OCI-LY1 (cell line): ENCODE measurements at regions not wholly inside any gene's neighbourhood (a gene's known extent, or its start where the extent isn't known, plus 50 kb on each side); places are given as distances from the start of the nearest gene placed in this dataset.

Experiments
- EZH2 ChIP-seq: fragments of 200-600 bp; sonication (generic), shearing (Covaris generic); IDR thresholded peaks from 2 replicates; pipeline ENCODE4 v1.8.0; 2017; ENCODE audit warnings: borderline replicate concordance, mixed run types, mild to moderate bottlenecking, antibody characterized with exemption, low read length, moderate library complexity, mixed read lengths
- TF ChIP-seq, protein P1 (sequence below): fragments of 200-600 bp; sonication (generic), shearing (Covaris generic); IDR thresholded peaks from 2 replicates; pipeline ENCODE4 v1.5.1; 2017; ENCODE audit warnings: mild to moderate bottlenecking, antibody characterized with exemption, low read length, moderate library complexity, mixed read lengths

DNA sequence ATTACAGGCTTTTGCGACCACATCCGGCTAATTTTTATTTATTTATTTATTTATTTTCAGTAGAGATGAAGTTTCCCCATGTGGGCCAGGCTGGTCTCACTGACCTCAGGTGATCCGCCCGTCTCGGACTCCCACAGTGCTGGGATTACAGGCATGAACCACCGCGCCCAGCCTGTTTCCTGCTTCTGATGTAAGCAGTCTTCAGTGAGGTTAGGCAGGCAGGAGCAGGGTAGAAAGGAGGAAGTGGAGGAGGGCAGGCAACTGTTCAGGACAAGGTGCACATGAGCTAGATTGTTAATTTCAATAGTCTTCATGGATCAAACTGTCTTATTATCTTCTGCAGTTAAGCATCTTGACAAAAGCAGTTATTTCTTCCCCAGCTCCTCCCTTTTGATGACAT, 605.0 kb downstream of the CCSER2 start:
- TF ChIP-seq, protein P1, sequence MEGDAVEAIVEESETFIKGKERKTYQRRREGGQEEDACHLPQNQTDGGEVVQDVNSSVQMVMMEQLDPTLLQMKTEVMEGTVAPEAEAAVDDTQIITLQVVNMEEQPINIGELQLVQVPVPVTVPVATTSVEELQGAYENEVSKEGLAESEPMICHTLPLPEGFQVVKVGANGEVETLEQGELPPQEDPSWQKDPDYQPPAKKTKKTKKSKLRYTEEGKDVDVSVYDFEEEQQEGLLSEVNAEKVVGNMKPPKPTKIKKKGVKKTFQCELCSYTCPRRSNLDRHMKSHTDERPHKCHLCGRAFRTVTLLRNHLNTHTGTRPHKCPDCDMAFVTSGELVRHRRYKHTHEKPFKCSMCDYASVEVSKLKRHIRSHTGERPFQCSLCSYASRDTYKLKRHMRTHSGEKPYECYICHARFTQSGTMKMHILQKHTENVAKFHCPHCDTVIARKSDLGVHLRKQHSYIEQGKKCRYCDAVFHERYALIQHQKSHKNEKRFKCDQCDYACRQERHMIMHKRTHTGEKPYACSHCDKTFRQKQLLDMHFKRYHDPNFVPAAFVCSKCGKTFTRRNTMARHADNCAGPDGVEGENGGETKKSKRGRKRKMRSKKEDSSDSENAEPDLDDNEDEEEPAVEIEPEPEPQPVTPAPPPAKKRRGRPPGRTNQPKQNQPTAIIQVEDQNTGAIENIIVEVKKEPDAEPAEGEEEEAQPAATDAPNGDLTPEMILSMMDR: no peak
- TF ChIP-seq EZH2: no peak
